C4-2B (cell line): ENCODE measurements at regions not wholly inside any gene's neighbourhood (a gene's known extent, or its start where the extent isn't known, plus 50 kb on each side); places are given as distances from the start of the nearest gene placed in this dataset.

Experiments used
- CTCF ChIP-seq: fragments of 450-650 bp; conservative IDR thresholded peaks from 2 replicates; pipeline ENCODE4 v1.5.1; 2017; ENCODE audit warnings: mild to moderate bottlenecking
- ZFX ChIP-seq: fragments of 450-650 bp; IDR thresholded peaks from 2 replicates; pipeline ENCODE4 v1.6.1; 2017

DNA sequence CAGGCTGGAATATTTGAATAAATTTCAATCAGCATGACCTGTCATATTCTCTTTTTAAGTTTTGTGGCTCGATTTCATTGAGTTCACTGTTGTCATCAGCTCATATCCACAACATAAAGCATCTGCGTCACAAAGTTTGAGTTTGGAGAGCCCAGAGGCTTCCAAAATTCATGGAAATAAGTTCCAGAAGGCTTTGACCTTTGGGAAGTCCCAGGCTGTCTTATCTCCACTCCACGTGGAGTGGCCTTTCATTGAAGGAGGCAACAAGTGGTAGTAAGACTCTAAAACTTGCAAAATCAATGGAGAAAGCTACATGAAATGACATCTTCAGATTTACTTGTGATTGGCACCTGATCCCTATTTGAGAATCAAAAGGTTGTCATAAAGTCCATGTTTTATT is 54.1 kb upstream of the UNC5C start:
- TF ChIP-seq CTCF (no peak), ZFX (no peak)
